ENCODE measurements at regions not wholly inside any gene's neighbourhood (a gene's known extent, or its start where the extent isn't known, plus 50 kb on each side); places are given as distances from the start of the nearest gene placed in this dataset.

- no peak overlapping the region for H3K9ac ChIP-seq (ENCODE audit: insufficient read depth, low read depth, low read length)
- no peaks in the 10 kb centered on the region for H3K36me3 ChIP-seq (replicated peaks in 1 of 2; ENCODE audit: control insufficient read depth in 1 of 2, insufficient read depth in 2 of 2, low read length in 2 of 2)
- intact Hi-C loops (cut with micrococcal nuclease; ENCODE audit: unreplicated experiment) (no loop called here), in situ Hi-C loops (cut with HindIII; ENCODE audit: extremely low pct_ligation_motif_present, low pct_unique_long_range_greater_than_20kb) (no loop called here)
- 0% methylated on average over 2 of the region's 2 CpGs for WGBS (ENCODE audit: low lambda C conversion rate)
- BruUV-seq (replicated peaks): no TSS peak
- H3K79me2 ChIP-seq (ENCODE audit: insufficient read depth, low read length): no peaks in the 10 kb centered on the region
- ATAC-seq (peak; percentile 86), FAIRE-seq (peak; percentile 66), DNase-seq (ENCODE audit: low spot score) (peak; percentile 9)
- ChIA-PET POLR2A (no interaction called here), CTCF (ENCODE audit: low intra/inter-chr PET ratio, low total read pairs) (no interaction called here)
- no peaks in the 10 kb centered on the region for H3K27me3 ChIP-seq (ENCODE audit: control insufficient read depth in 1 of 2, insufficient read depth in 2 of 2, low read length in 2 of 2)
- H3K4me1 ChIP-seq (ENCODE audit: insufficient read depth, low read length): no peaks in the 10 kb centered on the region
- no peak overlapping the region for H3K4me3 ChIP-seq (replicated peaks in 1 of 3; ENCODE audit: insufficient read depth in 1 of 3, low read depth in 2 of 3, low read length in 3 of 3)
- H3K9me3 ChIP-seq (ENCODE audit: low read length): no peaks in the 10 kb centered on the region
- no peaks in the 10 kb centered on the region for H4K20me1 ChIP-seq (ENCODE audit: insufficient read depth, low read length)
- H2AFZ ChIP-seq (ENCODE audit: low read length): no peak overlapping the region
- no peak overlapping the region for H3K27ac ChIP-seq (ENCODE audit: extremely low read length, insufficient read depth, low read length)
- no peak overlapping the region for H3K4me2 ChIP-seq (ENCODE audit: low read depth, low read length)
- TF ChIP-seq TCF7 (IDR thresholded peaks at IDR 0.05; ENCODE audit: low read depth) (no peak), STAG1 (CRISPR knock-in tag; IDR thresholded peaks at IDR 0.05) (peak; percentile 50), ZNF160 (CRISPR knock-in tag; IDR thresholded peaks at IDR 0.05) (no peak), MAX (IDR thresholded peaks at IDR 0.05) (peak; percentile 25; the same call in 1 of the 2 replicates), SP4 (CRISPR knock-in tag; IDR thresholded peaks at IDR 0.05) (no peak), AHR (CRISPR knock-in tag; IDR thresholded peaks at IDR 0.05) (no peak), CEBPG (CRISPR knock-in tag; IDR thresholded peaks at IDR 0.05) (no peak), MLX (CRISPR knock-in tag; IDR thresholded peaks at IDR 0.05) (no peak), HOMEZ (CRISPR knock-in tag; IDR thresholded peaks at IDR 0.05; ENCODE audit: low read depth) (no peak), CTCF (CRISPR knock-in tag; IDR thresholded peaks at IDR 0.05) (peak; percentile 62), HES4 (CRISPR knock-in tag; IDR thresholded peaks at IDR 0.05; ENCODE audit: borderline replicate concordance) (no peak), ZBTB37 (CRISPR knock-in tag; IDR thresholded peaks at IDR 0.05) (no peak), MYC (CRISPR knock-in tag; IDR thresholded peaks at IDR 0.05; ENCODE audit: borderline replicate concordance) (peak; percentile 22; the same call in 1 of the 2 replicates), FOXP1 (IDR thresholded peaks at IDR 0.05) (no peak), FOXP1 (CRISPR knock-in tag; IDR thresholded peaks at IDR 0.05) (no peak), ZFP36 (IDR thresholded peaks at IDR 0.05; ENCODE audit: borderline replicate concordance, low read depth, low read length, partially characterized antibody) (no peak), ZNF777 (CRISPR knock-in tag; IDR thresholded peaks at IDR 0.05) (no peak)
Measured at GRCh38 chr9:27888661-27889295, 315.5 kb upstream of the C9orf72 start.
